Body of pancreas (tissue), 4 donors: ENCODE measurements at regions not wholly inside any gene's neighbourhood (a gene's known extent, or its start where the extent isn't known, plus 50 kb on each side); places are given as distances from the start of the nearest gene placed in this dataset.

Experiments used
- ATAC-seq: fragments of 150-250 bp; one replicate; pipeline ENCODE4 v1.9.1; 2016
- DNase-seq, 4 donors: peaks; one replicate each; pipeline ENCODE4 v3.0.0-alpha.2; 2019
- H3K27ac ChIP-seq, 4 donors: fragments of 200-600 bp; sonication (generic); 1 replicate in 3 of 4; 2 replicates in 1 of 4; pipeline versions ENCODE4 v1.5.1 to v1.6.1; 2016 to 2019; ENCODE audit warnings: mild to moderate bottlenecking in 1 of 4, mixed read lengths in 1 of 4, moderate library complexity in 1 of 4
- H3K27me3 ChIP-seq, 2 donors: fragments of 200-600 bp; sonication (generic); one replicate each; pipeline ENCODE4 v1.6.0; 2016; ENCODE audit warnings: mild to moderate bottlenecking in 1 of 2
- H3K36me3 ChIP-seq, 2 donors: fragments of 200-600 bp; sonication (generic); replicated peaks in 1 of 2; 2 replicates each; pipeline ENCODE4 v1.5.1; 2016; ENCODE audit warnings: low read depth in 2 of 2; ENCODE audit not compliant: insufficient read depth in 1 of 2
- H3K4me1 ChIP-seq: fragments of 200-600 bp; sonication (generic); one replicate; pipeline ENCODE4 v1.6.0; 2016
- H3K4me3 ChIP-seq, 2 donors: fragments of 200-600 bp; sonication (generic); 1 replicate in 1 of 2; 2 replicates in 1 of 2; pipeline ENCODE4 v1.5.1; 2016 to 2019
- H3K9me3 ChIP-seq, 3 donors: fragments of 200-600 bp; sonication (generic); 1 replicate in 2 of 3; 2 replicates in 1 of 3; pipeline ENCODE4 v1.5.1; 2016
- CTCF ChIP-seq, 7 experiments: fragments of 450-650 bp in 4 of 7; fragments of 200-600 bp in 3 of 7; sonication (generic) in 3 of 7; IDR thresholded peaks; one replicate each; pipeline ENCODE4 v1.5.1; 2016 to 2019; ENCODE audit warnings: antibody characterized with exemption in 7 of 7
- POLR2A ChIP-seq, 3 donors: fragments of 450-650 bp; IDR thresholded peaks; one replicate each; pipeline ENCODE4 v1.6.1; 2016; ENCODE audit warnings: antibody characterized with exemption in 3 of 3, mild to moderate bottlenecking in 2 of 3
- WGBS, 2 donors: methylation state at CpG; one replicate each; pipeline ENCODE4 v1.1.5; 2017; 5-methylcytosine and 5-hydroxymethylcytosine counted together
- intact Hi-C: fragments of 100-400 bp; cut with DNase I; formaldehyde crosslinking; loops from one replicate; pipeline ENCODE4 v1.15.1; 2023

- no peaks in the 10 kb centered on the region for H3K4me1 ChIP-seq
- TF ChIP-seq POLR2A (IDR thresholded peaks at IDR 0.05) = no peak
- TF ChIP-seq CTCF (IDR thresholded peaks at IDR 0.05) = no peak
- no peak for ATAC-seq
- no peak overlapping the region for H3K4me3 ChIP-seq
- intact Hi-C loops = no loop called here
- no peak overlapping the region for H3K27ac ChIP-seq
- WGBS, 2 donors = 9 to 19% methylated on average over 1 of the region's 1 CpG
- H3K9me3 ChIP-seq = no peaks in the 10 kb centered on the region
- DNase-seq = no peak
- no peaks in the 10 kb centered on the region for H3K36me3 ChIP-seq
- H3K27me3 ChIP-seq = no peaks in the 10 kb centered on the region
These were observed 344.3 kb upstream of the ARRDC3 start for GRCh38 chr5:91727463-91727862.

GRCh38 chr5:91722736-91723467, 339.8 kb upstream of the ARRDC3 start:
- ATAC-seq (no peak), DNase-seq (no peak)
- TF ChIP-seq POLR2A (IDR thresholded peaks at IDR 0.05) (no peak), CTCF (IDR thresholded peaks at IDR 0.05) (no peak)
- Histone ChIP-seq H3K4me3 (no peak overlapping the region), H3K4me1 (no peaks in the 10 kb centered on the region), H3K27ac (no peak overlapping the region), H3K36me3 (no peaks in the 10 kb centered on the region), H3K27me3 (no peaks in the 10 kb centered on the region), H3K9me3 (no peaks in the 10 kb centered on the region)
- intact Hi-C loops = no loop called here
- WGBS, 2 donors = 63 to 68% methylated on average over 8 of the region's 8 CpGs

GRCh38 chr5:91712718-91713117, 329.6 kb upstream of the ARRDC3 start:
- Histone ChIP-seq H3K9me3 (peaks cover 0 to 7% (median 0%) of the 10 kb centered on the region in 3 donors), H3K27me3 (no peaks in the 10 kb centered on the region), H3K27ac (no peak overlapping the region), H3K36me3 (no peaks in the 10 kb centered on the region), H3K4me3 (no peak overlapping the region), H3K4me1 (no peaks in the 10 kb centered on the region)
- TF ChIP-seq CTCF (IDR thresholded peaks at IDR 0.05) (no peak), POLR2A (IDR thresholded peaks at IDR 0.05) (no peak)
- DNase-seq (no peak), ATAC-seq (no peak)
- intact Hi-C loops = no loop called here

GRCh38 chr5:91707521-91707841, 324.4 kb upstream of the ARRDC3 start:
- intact Hi-C loops = no loop called here
- H3K27ac ChIP-seq = no peak overlapping the region
- ATAC-seq (no peak), DNase-seq (no peak)
- TF ChIP-seq CTCF (IDR thresholded peaks at IDR 0.05) (no peak), POLR2A (IDR thresholded peaks at IDR 0.05) (no peak)
- no peaks in the 10 kb centered on the region for H3K4me1 ChIP-seq
- no peaks in the 10 kb centered on the region for H3K36me3 ChIP-seq
- no peak overlapping the region for H3K4me3 ChIP-seq
- no peaks in the 10 kb centered on the region for H3K27me3 ChIP-seq
- WGBS, 2 donors = 46 to 60% methylated on average over 1 of the region's 1 CpG
- H3K9me3 ChIP-seq = no peaks in the 10 kb centered on the region

GRCh38 chr5:91706785-91707520, 323.8 kb upstream of the ARRDC3 start:
- Histone ChIP-seq H3K9me3 (no peaks in the 10 kb centered on the region), H3K36me3 (no peaks in the 10 kb centered on the region), H3K27ac (no peak overlapping the region), H3K4me3 (no peak overlapping the region), H3K4me1 (no peaks in the 10 kb centered on the region), H3K27me3 (no peaks in the 10 kb centered on the region)
- TF ChIP-seq CTCF (IDR thresholded peaks at IDR 0.05) = no peak
- no peak for TF ChIP-seq POLR2A (IDR thresholded peaks at IDR 0.05)
- intact Hi-C loops = no loop called here
- WGBS, 2 donors = 19 to 53% methylated on average over 1 of the region's 1 CpG
- ATAC-seq (no peak), DNase-seq (no peak)
